Upper lobe of left lung (tissue), 4 donors: ENCODE measurements at regions not wholly inside any gene's neighbourhood (a gene's known extent, or its start where the extent isn't known, plus 50 kb on each side); places are given as distances from the start of the nearest gene placed in this dataset.

Source experiments
- CTCF ChIP-seq, 6 experiments: fragments of 450-650 bp in 4 of 6; fragments of 200-600 bp in 2 of 6; sonication (generic) in 2 of 6; IDR thresholded peaks; one replicate each; pipeline ENCODE4 v1.5.1; 2016 to 2019; ENCODE audit warnings: antibody characterized with exemption in 6 of 6
- POLR2AphosphoS5 ChIP-seq, 2 donors: sonication (generic); formaldehyde crosslinking; IDR thresholded peaks; one replicate each; pipeline ENCODE4 v1.5.1; 2017; ENCODE audit warnings: antibody characterized with exemption in 2 of 2

- TF ChIP-seq CTCF (IDR thresholded peaks at IDR 0.05) (no peak), POLR2AphosphoS5 (IDR thresholded peaks at IDR 0.05) (no peak)
Observed at GRCh38 chr2:128969374-128969773, 650.7 kb upstream of the HS6ST1 start.
